Umbilical cord (tissue), 1 donor: ENCODE measurements at regions not wholly inside any gene's neighbourhood (a gene's known extent, or its start where the extent isn't known, plus 50 kb on each side); places are given as distances from the start of the nearest gene placed in this dataset.

Experiments used
- DNase-seq: peaks from one replicate; pipeline ENCODE4 v3.0.0-alpha.2; 2015; ENCODE audit warnings: low spot score

DNA sequence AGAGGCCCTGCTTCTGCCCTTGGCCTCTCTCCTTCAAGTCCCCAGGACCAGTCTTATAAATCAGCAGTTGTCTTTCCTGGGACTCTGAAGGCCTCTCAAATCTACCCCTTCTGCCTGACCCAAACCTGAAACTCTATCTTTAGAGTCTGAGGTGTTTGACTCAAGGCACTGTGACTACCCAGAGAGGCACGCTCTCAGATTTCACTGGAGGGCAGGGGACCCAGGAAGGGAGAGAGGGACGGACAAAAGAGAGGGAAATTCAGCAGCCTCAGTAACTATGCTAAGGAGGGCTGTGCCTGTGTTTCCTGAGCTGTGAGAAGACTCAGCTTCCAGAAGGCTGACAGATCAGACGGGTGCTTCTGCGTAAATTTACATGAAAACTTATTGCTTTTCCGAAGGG, 217.8 kb downstream of the HAUS1 start:
- DNase-seq = no peak

DNA sequence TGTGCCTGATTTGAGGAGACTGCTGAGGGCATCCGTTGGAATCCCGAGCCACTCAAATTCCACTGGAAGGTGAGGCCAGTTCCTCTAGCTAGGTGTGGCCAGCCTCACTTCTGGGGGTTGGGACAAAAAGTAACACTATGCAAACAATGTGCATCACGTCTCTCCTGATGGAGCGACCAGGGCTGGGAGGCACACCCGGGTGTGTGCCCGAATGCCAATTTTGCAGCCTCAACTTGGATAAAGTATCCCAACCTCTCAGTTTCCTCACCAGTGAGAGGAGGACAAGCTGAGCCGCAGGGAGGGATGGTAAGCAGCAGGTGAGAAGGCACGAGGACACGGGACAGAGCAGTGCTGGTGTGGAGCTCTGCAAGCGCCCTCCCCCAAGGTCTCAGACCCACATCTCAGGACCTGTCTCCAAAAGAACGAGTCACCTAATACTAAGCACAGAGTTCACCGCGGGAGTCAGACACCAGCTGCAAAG, 218.3 kb downstream of the HAUS1 start:
- no peak for DNase-seq

DNA sequence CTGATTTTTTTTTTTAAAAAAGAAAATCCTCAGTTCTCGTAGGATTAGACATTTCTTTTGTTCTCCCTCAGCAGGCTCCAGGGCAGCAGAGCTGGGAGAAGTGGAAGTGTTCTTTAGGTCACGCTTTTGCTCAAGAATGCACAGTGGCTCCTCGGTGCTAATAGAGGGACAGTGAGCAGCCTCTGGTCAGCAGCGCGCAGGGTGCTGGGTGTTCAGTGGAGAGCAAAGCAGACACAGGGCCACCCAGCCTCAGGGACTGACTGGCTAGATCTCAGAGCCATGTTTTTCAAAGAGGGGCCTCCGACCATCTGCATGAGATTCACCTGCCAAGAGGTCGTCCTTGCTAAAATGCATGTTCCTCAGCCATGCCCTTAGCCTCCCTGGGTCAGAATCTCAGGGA, 218.8 kb downstream of the HAUS1 start:
- DNase-seq = no peak

DNA sequence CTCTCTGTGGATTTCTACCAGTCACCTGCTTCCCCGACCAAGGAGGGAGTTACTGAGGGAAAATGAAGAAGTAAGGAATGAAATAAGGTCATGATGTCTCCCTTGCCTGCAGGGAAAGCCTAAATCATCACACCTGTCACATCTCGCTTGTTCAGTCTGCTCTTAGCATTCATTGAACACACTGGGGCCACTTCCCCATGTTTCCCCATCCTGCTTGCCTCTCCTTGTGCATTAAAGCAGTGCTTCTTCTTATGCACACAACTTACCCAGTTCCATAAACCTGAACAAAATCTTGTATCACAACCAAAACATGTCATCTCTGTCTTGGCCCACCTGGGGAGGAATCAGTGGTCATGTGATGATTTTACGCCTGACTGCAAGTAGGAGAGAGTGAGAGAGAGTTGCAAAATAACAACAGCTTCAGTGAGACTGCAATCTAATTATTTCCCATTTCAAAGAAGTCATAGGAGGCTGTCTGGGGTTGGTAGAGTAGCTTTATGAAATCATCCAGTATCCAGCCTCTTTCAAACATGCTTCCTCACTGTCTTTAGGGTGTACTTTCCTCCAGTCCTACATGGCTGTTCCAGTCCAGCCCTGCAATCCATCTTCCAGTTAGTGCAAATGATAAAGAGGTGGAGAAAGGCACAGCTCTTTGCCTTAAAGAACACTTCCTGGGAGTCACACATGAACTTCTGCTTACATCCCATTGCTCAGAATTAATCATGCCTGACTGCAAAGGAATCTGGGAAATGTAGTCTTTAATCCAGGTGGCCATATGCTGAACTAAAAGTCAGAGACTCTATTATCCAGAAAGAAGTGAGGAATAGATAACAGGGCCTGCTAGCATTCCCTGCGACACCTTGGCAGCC, 220.1 kb downstream of the HAUS1 start:
- peak; percentile 84 for DNase-seq

DNA sequence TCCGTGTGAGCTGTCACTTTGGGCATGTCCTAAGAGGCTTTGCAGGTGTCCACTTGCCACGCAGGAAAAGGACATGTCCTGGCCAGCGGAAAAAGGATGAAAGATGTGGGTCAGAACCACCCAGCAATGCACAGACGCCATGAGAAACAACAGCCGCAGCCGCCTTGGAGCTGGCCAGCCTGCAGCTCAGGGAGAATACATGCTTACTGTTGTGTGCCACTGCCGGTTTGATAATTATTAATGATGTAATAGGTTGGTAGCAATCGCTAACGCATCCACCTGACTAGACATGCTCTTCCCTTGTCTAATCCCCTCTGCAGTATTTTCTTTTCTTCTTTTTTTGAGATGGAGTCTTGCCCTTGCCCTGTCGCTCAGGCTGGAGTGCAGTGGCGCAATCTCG, 221.7 kb downstream of the HAUS1 start:
- DNase-seq = no peak

DNA sequence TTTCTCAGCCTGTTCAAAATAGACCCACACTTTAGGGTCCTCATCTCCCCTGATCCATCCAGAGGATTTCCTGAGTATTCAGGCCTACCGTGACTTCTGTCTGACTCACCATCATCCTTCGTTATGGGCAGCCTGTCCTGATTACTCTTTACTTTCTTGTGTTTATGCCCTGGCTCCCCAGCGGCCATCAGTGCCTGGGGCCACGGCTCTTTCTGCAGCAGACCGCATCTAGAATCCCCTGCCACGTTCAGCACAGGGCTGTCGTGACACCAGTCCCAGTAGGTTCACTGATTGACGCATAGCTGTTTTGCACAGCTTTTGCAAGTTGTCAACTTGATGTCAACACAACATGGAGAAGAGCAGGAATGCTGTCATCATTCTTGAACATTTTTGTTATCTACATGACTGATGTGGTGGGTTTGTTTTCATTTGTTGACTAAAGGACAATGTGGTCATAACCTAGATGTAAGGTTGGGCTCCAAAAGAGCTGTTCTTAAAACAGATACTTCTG, 225.6 kb downstream of the HAUS1 start:
- DNase-seq = no peak

DNA sequence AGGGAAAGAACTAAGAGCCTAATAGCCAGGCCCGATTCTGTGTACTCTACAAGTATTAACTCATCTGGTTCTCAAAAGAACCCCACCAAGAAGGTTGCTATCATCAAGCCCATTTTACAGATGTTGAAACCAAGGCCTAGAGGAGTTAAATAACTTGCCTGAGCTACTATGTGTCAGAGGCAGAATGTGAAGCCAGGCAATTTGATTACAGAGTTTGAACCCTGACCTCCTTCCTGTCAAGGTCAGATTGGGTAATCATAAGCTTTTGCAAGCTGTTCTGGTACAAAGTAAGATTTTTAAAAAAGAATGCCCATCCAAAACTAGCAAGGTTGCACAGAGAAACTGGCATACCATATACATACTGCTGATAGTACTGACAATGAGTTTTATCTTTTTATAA, 227.1 kb downstream of the HAUS1 start:
- DNase-seq = no peak

DNA sequence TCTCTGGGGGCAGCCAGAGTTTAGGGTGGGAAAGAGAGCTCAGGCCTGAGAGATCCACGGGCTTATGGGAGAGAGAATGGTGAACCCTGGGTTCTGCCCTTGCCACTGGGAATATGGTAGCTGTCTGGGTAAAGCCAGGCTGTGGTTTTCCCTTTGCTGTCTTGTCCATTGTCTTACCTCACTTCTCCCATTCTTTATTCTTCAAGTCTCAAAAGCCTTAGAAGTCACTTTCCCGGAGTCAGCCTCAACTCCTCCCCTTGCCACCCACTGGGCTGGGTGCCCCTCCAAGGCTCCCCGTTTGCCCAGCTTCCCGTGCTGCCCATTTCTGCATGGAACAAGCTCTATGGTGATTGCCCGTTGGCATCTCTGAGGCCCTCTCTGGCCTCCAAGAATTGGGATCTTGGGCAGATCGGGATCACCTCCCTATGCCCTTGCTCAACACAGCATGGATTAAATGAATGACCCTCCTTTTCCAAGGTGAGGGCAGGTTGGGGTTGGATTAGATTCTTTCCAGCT, 228.2 kb downstream of the HAUS1 start:
- DNase-seq = no peak

DNA sequence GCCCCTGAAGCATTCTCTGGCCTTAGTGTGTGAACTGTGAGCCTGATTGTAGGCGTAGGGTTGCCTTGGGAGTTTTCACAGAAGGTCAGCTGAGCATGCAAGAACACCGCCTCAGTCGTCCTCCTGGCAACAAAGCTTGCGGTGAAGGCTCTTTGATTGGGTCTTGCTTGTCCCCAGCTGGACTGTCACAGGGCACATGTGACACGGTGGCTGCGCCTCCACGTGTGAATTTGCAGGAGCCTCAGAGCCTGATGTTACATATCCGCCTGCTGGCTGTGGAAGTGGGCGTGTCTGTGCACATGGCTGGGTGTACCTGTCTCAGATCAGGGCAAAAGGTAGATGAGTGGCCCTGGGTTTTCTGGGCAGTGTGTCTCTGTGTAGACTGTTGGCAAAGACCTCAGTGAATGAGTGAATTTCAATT, 228.7 kb downstream of the HAUS1 start:
- no peak for DNase-seq

DNA sequence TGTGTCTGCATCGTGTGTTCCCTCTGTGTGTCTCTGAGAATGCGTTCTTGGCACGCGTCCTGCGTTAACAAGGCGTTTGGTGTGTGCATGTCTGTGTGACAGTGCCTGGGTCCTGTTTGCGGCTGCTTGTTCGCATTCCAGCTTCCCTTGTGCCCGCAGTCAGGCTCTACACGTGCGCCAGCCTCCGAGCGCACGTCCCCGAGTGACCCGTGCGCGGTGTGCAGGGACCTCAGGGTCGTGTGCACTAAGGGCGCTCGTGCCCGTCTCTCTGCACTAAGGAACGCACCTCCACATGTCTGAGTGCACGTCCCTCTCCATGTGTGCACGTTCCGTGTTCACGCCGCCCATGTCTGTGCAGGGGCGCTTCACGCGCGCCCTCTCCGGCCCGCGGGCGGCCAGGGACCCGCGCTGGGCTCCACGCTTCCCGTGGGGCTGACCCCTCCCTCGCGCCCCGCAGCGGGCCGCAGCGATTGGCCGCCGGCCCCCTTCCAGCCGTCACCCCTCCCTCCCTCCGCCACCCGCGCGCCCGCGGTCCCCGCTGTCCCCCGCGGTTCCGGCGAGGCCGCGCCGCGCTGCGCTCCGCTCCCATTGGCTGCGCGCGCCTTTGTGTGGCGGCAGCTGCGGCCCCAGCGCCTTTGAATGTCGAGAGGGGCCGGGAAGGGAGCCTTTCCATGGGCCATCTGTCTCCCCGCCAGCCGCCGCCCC, 229.4 kb downstream of the HAUS1 start:
- peak; percentile 44 for DNase-seq

DNA sequence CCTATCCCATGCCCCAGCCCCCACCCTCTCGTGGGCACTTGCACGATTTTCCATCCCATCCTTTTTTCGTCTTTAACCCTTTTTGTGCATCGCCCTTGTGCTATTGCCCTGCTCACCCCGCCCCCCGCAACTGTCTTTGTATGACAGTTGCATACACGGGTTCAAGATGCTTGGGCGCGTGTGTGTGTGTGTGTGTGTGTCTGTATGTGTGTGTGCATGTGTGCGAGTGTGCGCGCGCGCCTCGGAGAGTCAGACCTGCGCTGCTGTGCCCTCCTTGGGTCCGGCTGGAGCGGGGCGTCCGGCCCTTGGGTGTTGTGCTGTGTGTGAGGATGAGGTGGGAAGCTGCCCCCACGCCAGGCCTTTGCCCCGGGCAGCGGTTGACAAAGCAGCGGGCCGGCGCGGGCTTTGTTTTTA, 230.7 kb downstream of the HAUS1 start:
- DNase-seq = peak; percentile 50

DNA sequence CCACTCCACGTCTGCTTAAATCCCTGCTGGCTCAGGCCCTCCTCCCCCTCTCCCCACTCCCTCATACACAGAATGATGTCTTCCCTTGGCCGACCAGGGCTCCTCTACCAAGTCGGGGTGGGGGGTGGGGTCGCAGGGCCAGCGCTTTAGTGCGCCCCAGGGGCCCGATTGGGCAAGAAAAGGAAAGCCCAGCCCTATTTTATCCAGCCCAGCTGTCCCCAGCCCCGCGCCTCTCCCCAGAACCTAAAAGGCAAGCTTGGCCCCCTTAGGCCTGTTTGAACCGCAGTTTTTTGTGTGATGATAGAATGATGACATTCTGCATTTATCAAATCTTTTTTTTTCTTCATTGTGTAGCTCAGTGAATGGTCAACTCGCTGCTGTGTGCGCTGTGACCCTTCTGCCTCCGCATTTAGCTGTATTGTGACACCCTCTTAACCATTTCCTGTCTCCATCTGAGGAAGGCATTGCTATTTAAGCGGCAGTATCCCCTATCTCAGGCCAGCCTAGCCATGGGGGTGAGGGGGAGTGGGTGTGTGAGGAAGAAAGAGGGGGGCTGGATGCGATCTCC, 231.4 kb downstream of the HAUS1 start:
- DNase-seq = peak; percentile 55

DNA sequence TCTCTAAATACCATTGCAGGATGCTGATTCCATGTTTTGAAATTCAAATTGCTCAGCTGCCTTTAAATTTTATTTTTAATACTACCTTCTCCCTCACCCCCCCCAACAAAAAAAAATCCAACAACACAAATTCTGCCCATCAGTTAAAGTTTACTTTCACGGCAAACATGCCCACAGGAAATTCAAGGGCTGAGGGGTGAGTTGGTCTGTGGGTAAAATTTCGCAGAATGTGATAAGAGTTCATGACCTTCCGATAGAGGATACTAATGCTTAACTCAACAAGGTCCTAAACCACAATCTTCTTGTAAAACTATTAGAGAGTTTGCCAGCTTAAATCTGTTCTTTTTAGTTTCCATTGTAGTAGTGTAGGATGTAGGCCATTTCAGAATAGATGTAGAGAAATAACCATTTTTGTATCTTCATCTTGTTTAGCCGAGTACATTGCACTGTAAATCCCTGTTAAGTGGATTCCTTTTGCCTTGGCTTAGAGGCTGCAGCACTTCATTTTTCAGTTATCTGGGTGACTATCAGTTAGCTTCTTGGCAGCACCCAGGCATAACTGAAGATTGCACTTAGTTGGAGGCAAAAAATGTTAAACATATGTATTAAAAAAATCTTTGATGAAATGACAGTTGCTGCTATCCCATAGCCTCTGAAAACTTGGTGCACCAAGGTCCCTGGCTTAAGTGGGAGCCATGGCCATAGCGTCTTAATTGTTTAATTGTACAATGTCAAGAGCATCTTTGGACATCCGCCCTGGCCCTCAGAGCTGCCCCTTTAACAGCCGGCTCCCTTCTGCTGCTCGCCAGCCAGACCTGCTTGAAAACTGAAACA, 232.3 kb downstream of the HAUS1 start:
- peak; percentile 54 for DNase-seq

DNA sequence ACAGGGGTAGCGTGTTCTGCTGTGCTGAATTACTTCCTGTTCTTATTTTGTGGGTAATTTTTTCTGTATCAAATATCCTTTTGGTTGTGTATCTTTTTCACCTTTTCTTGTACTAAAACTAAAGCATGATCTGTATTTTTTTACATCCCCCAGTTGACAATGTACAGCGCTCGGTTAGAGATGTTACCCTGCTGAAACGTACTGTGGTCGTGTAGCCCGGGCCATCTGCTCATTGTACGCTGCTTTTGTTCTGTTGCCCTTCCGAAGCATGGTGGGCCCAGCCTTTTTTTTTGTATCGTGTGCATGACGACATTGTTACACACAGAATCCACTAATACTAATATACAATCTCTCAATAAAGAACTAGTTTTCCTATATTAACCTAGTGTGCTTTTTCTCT, 233.1 kb downstream of the HAUS1 start:
- DNase-seq = no peak

DNA sequence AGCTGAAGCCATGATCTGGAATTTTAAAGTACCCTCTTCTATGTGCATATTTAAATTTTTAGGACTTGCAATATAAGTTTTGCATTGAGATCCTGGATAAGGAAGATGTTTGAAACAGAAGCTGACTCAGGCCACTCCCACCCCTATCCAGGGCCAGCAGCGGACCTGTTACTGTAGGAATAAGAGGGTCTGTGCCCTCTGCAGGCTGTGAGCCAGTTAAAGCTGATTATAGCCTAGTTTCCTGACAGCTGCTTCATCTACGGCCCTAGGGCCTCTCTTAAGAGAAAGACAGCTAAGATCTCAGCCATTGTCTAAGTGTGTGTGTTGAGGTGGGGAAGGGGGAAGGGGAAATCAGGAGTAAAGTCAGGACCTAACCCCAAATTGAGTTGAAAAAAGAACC, 234.0 kb downstream of the HAUS1 start:
- no peak for DNase-seq

DNA sequence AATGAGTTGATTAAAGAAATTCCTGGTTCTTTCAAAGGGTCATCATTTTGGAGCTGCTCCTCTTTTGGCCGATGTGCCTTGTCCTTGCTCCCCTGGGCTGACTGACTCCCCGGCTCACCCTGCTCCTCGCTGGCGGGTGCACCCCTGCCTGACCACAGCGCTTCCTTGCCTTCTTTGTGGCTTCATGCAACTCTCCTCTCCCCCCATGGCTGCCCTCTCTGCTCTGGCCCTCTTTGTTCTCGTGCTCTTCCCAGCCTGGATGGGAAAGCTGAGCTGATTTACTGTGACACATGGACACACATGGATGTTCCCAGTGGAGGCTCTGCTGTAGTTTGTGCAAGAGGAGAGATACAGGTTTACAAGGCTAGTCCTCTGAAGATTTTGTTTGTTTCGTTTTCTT, 234.6 kb downstream of the HAUS1 start:
- DNase-seq = no peak

DNA sequence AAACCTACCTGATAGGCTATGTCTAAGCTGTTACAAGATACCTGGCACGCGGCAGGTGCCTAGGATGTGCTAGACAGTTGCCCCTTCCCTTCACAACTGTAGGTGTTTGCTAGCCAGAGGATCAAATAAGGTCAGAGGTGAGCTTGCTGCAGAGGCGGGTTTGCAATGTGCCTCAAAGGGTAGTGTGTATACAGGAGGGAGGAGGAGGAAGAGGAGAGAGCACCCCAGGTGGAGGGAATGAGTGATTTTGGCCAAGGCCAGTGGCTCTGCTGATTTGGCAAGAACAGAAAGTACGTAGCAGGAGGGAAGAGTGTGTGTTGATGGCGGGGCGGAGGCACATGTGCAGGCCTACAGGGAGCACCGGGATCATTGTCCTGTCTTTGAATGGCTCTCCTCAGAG, 236.5 kb downstream of the HAUS1 start:
- no peak for DNase-seq

DNA sequence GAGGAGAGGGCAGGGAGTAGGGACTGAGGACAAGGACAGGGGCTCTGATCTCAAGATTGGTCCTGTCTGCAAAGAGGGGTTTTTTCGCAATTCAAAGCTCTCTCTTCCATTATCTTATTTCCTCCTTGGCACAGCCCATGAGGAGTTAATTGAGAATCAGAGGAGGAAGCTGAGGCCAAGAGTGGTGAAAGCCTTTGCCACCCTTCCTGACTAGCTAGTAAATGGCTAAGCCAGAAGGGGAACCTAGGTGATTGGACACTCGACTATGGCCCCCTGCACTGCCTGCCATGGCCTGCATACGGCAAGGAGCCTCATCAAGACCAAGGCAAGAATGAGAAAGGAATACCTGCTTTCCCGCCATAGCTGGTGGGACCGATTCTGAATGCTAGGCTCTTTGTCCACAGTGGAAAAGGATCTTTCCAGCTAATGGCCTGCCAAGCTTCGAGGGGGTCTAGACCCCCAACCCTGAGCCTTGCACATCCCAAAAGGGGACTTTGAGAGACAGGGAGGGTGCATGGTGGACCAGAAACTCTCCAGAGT, 237.9 kb downstream of the HAUS1 start:
- DNase-seq = no peak

DNA sequence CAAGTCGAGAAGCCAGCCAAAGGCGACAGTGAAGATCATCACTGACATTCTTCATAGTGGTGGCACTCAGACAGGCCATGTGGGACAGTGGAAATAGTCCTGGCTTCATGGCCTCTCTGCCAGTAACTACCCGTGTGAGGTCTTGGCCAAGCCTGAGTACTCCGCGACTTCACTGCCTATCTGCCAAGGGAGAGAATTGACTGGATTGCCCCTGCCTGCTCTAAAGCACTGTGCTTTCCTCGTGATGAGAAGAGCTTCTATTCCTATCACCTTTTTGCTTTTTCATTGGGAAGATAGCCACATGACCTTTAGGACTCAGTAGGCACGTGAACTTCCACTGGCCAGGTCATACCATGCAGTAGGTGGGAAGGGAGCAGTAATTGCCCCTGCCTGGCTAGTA, 239.3 kb downstream of the HAUS1 start:
- DNase-seq = no peak

DNA sequence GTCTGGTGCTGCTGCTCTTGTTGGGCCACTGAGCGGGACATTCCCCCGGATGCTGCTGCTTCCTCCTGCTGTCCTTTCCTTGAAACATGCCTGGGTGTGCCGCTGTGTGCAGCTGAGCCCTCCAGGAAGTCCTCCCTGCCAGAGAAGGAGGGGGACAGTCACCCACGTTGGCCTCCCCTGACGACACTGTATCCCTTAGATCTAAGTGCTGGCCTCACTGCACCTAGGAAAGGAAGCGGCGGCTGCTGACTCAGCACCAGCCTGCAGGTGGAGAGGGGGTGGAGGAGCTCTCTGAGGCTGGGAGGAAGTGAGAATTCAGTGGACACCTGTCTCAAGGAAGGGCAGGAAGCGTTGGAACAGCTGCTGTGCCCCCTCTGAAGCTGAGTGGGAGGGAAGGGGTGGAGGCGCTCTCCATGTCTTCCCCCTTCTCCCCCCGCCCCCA, 239.8 kb downstream of the HAUS1 start:
- no peak for DNase-seq
